ENCODE measurements at regions not wholly inside any gene's neighbourhood (a gene's known extent, or its start where the extent isn't known, plus 50 kb on each side); places are given as distances from the start of the nearest gene placed in this dataset.

DNA sequence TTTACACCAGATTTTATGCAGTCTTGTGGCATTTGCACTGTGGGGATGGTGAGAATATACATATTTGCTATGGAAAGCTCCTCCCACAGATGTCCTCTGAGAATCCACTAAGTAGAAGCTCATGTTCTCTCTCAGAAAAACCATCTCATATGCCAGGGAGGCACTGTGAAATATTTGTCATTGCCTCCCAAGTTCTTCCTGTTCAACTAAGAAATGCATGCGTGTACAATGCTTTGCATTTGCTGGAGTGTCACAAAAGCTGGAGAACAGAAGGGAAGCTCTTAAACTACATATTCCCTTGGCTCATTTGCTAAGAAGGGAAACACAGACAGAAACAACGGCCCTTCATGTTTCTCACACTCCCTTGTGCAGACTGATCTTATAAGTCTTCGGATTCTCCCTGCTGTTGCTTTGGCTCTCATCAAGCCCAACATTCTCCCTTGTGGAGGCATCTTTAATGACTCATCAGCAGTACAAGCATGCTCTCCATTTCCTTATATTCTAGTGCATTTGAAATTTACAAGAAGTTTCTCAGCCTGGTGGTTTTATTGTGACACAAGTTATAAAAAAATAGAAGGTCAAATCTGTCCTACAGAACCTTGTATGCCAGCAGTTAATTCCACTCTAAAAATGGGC lies 220.6 kb downstream of the TRIM36 start (continued):
- no peak for TF ChIP-seq RNF2 (IDR thresholded peaks at IDR 0.05)
- no peak for TF ChIP-seq LARP7 (IDR thresholded peaks at IDR 0.05)

GRCh38 chr5:114948363-114948762 lies 221.3 kb downstream of the TRIM36 start:
- H2AFZ ChIP-seq (ENCODE audit: low read depth, low read length): no peak overlapping the region
- H3K36me3 ChIP-seq (ENCODE audit: control insufficient read depth, insufficient read depth, low read length): no peaks in the 10 kb centered on the region
- no peaks in the 10 kb centered on the region for H3K79me2 ChIP-seq (ENCODE audit: control insufficient read depth, insufficient read depth, low read length)
- H3K4me1 ChIP-seq (replicated peaks in 1 of 2; ENCODE audit: control insufficient read depth in 2 of 2, insufficient read depth in 2 of 2, low read length in 2 of 2): no peaks in the 10 kb centered on the region
- ATAC-seq: no peak
- intact Hi-C loops (cut with micrococcal nuclease) (no loop called here), in situ Hi-C loops (cut with MboI) (no loop called here)
- H3K9me3 ChIP-seq (replicated peaks; ENCODE audit: control insufficient read depth, insufficient read depth, low read depth, low read length): no peaks in the 10 kb centered on the region; the same call in none of the 2 replicates
- DNase-seq (ENCODE audit: extremely low read depth in 1 of 4, low spot score in 3 of 4): no peak
- no peak for FAIRE-seq
- POLR2A ChIA-PET: no interaction called here
- no peaks in the 10 kb centered on the region for H4K20me1 ChIP-seq (replicated peaks; ENCODE audit: control insufficient read depth, insufficient read depth, low read length)
- H3K4me3 ChIP-seq: no peak overlapping the region
- WGBS (ENCODE audit: insufficient coverage, low coverage, missing lambda C conversion rate): 0% methylated on average over 2 of the region's 2 CpGs
- no peak overlapping the region for H3K4me2 ChIP-seq (ENCODE audit: insufficient read depth, low read length)
- no TSS peak for BruUV-seq (replicated peaks)
- no peak overlapping the region for H3K27ac ChIP-seq (ENCODE audit: extremely low read depth, low read depth, low read length)
- TF ChIP-seq EWSR1 (IDR thresholded peaks at IDR 0.05; ENCODE audit: borderline replicate concordance, low read depth, partially characterized antibody): no peak
- TF ChIP-seq MBD1 (CRISPR knock-in tag; IDR thresholded peaks at IDR 0.05): no peak
- TF ChIP-seq BRCA1 (IDR thresholded peaks at IDR 0.05): no peak
- no peak for TF ChIP-seq BRCA1 (CRISPR knock-in tag; IDR thresholded peaks at IDR 0.05)
- TF ChIP-seq, protein P1, sequence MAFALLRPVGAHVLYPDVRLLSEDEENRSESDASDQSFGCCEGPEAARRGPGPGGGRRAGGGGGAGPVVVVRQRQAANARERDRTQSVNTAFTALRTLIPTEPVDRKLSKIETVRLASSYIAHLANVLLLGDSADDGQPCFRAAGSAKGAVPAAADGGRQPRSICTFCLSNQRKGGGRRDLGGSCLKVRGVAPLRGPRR (CRISPR knock-in tag; IDR thresholded peaks at IDR 0.05): no peak
- no peak for TF ChIP-seq ZNF76 (CRISPR knock-in tag; IDR thresholded peaks at IDR 0.05; ENCODE audit: borderline replicate concordance)
- TF ChIP-seq ZNF133 (CRISPR knock-in tag; IDR thresholded peaks at IDR 0.05): no peak
- TF ChIP-seq MECOM (CRISPR knock-in tag; IDR thresholded peaks at IDR 0.05): no peak
- TF ChIP-seq HNRNPL (IDR thresholded peaks at IDR 0.05; ENCODE audit: low read depth, low read length): no peak
- TF ChIP-seq MYC (IDR thresholded peaks at IDR 0.05; ENCODE audit: low read depth, low read length): no peak
- TF ChIP-seq MYC (CRISPR knock-in tag; IDR thresholded peaks at IDR 0.05; ENCODE audit: borderline replicate concordance, low read depth): no peak
- no peak for TF ChIP-seq SMARCE1 (IDR thresholded peaks at IDR 0.05)
- no peak for TF ChIP-seq ETV5 (CRISPR knock-in tag; IDR thresholded peaks at IDR 0.05; ENCODE audit: low read depth)
- no peak for TF ChIP-seq LARP7 (IDR thresholded peaks at IDR 0.05)
- TF ChIP-seq PHF20 (IDR thresholded peaks at IDR 0.05; ENCODE audit: partially characterized antibody): no peak
- no peak for TF ChIP-seq ZSCAN29 (IDR thresholded peaks at IDR 0.05)
- H3K9ac ChIP-seq (ENCODE audit: insufficient read depth in 1 of 2, low read depth in 2 of 2, low read length in 2 of 2): no peak overlapping the region
- no peaks in the 10 kb centered on the region for H3K9me1 ChIP-seq (ENCODE audit: control insufficient read depth, insufficient read depth, low read length)
- CTCF ChIA-PET (ENCODE audit: low intra/inter-chr PET ratio): no interaction called here
- H3K27me3 ChIP-seq (ENCODE audit: control insufficient read depth in 2 of 2, insufficient read depth in 2 of 2, low read length in 2 of 2): no peaks in the 10 kb centered on the region

Measured in K562 (cell line).